Prostate gland (tissue), 2 donors: ENCODE measurements at regions not wholly inside any gene's neighbourhood (a gene's known extent, or its start where the extent isn't known, plus 50 kb on each side); places are given as distances from the start of the nearest gene placed in this dataset.

Source experiments
- DNase-seq: peaks from one replicate; pipeline ENCODE4 v3.0.0-alpha.2; 2019; ENCODE audit warnings: low spot score
- H3K27ac ChIP-seq, 2 donors: fragments of 200-600 bp; sonication (generic); 2 replicates each; pipeline ENCODE4 v1.5.1; 2017 to 2019
- H3K27me3 ChIP-seq: fragments of 200-600 bp; sonication (generic); replicated peaks from 2 replicates; pipeline ENCODE4 v1.5.1; 2019; ENCODE audit not compliant: insufficient read depth
- H3K36me3 ChIP-seq, 2 donors: fragments of 200-600 bp; sonication (generic); 1 replicate in 1 of 2; 2 replicates in 1 of 2; pipeline versions ENCODE4 v1.5.1 to v1.8.1; 2017 to 2019
- H3K4me1 ChIP-seq: fragments of 200-600 bp; sonication (generic); replicated peaks from 2 replicates; pipeline ENCODE4 v1.5.1; 2019
- H3K4me3 ChIP-seq, 2 donors: fragments of 200-600 bp; sonication (generic); 2 replicates each; pipeline ENCODE4 v1.5.1; 2017 to 2019
- H3K9me3 ChIP-seq: fragments of 200-600 bp; sonication (generic); 2 replicates; pipeline ENCODE4 v1.5.1; 2017
- POLR2A ChIP-seq: fragments of 450-650 bp; IDR thresholded peaks from one replicate; pipeline ENCODE4 v1.6.1; 2016; ENCODE audit warnings: antibody characterized with exemption, mild to moderate bottlenecking
- POLR2AphosphoS5 ChIP-seq: sonication (generic); formaldehyde crosslinking; IDR thresholded peaks from one replicate; pipeline ENCODE4 v1.6.1; 2017; ENCODE audit warnings: antibody characterized with exemption
- WGBS: methylation state at CpG from one replicate; pipeline ENCODE4 v1.1.5; 2018; 5-methylcytosine and 5-hydroxymethylcytosine counted together
- intact Hi-C: fragments of 100-400 bp; cut with DNase I; formaldehyde crosslinking; loops from one replicate; pipeline ENCODE4 v1.14.2; 2022
- TF ChIP-seq, protein P1 (sequence below), 4 experiments: fragments of 200-600 bp in 2 of 4; fragments of 450-650 bp in 2 of 4; sonication (generic) in 2 of 4; IDR thresholded peaks; 1 replicate in 3 of 4; 2 replicates in 1 of 4; pipeline ENCODE4 v1.5.1; 2016 to 2019; ENCODE audit warnings: antibody characterized with exemption in 4 of 4, mild to moderate bottlenecking in 2 of 4, moderate library complexity in 2 of 4

- H3K27me3 ChIP-seq: no peaks in the 10 kb centered on the region
- no peaks in the 10 kb centered on the region for H3K4me1 ChIP-seq
- no peak overlapping the region for H3K4me3 ChIP-seq
- TF ChIP-seq POLR2A: no peak
- TF ChIP-seq POLR2AphosphoS5: peak; percentile 38
- TF ChIP-seq, protein P1, sequence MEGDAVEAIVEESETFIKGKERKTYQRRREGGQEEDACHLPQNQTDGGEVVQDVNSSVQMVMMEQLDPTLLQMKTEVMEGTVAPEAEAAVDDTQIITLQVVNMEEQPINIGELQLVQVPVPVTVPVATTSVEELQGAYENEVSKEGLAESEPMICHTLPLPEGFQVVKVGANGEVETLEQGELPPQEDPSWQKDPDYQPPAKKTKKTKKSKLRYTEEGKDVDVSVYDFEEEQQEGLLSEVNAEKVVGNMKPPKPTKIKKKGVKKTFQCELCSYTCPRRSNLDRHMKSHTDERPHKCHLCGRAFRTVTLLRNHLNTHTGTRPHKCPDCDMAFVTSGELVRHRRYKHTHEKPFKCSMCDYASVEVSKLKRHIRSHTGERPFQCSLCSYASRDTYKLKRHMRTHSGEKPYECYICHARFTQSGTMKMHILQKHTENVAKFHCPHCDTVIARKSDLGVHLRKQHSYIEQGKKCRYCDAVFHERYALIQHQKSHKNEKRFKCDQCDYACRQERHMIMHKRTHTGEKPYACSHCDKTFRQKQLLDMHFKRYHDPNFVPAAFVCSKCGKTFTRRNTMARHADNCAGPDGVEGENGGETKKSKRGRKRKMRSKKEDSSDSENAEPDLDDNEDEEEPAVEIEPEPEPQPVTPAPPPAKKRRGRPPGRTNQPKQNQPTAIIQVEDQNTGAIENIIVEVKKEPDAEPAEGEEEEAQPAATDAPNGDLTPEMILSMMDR (IDR thresholded peaks at IDR 0.05): peak; percentile 67 to 93 (median 90)
- peak; percentile 81 for DNase-seq
- intact Hi-C loops: no loop called here
- peak overlapping the region; percentile 25 to 28 for H3K27ac ChIP-seq
- 4% methylated on average over 30 of the region's 30 CpGs for WGBS
- H3K36me3 ChIP-seq: no peaks in the 10 kb centered on the region
- no peaks in the 10 kb centered on the region for H3K9me3 ChIP-seq
These were observed 71.7 kb upstream of the ETS2 start for GRCh38 chr21:38733972-38734546.

GRCh38 chr21:38734646-38735365, 70.9 kb upstream of the ETS2 start:
- intact Hi-C loops: loop anchor here (5.0 kb wide), 1 partner anchor 72 kb away; the partner anchor contains the start of gene ETS2
- H3K9me3 ChIP-seq: no peaks in the 10 kb centered on the region
- no peaks in the 10 kb centered on the region for H3K27me3 ChIP-seq
- peak overlapping the region; percentile 25 to 28 for H3K27ac ChIP-seq
- WGBS: 66% methylated on average over 8 of the region's 8 CpGs
- H3K36me3 ChIP-seq: no peaks in the 10 kb centered on the region
- H3K4me3 ChIP-seq: no peak overlapping the region
- TF ChIP-seq POLR2A (no peak), POLR2AphosphoS5 (no peak)
- TF ChIP-seq, protein P1 (IDR thresholded peaks at IDR 0.05): no peak
- H3K4me1 ChIP-seq: no peaks in the 10 kb centered on the region
- DNase-seq: no peak

GRCh38 chr21:38735626-38736206, 70.0 kb upstream of the ETS2 start:
- Histone ChIP-seq H3K4me3 (no peak overlapping the region), H3K27me3 (no peaks in the 10 kb centered on the region), H3K36me3 (no peaks in the 10 kb centered on the region), H3K9me3 (no peaks in the 10 kb centered on the region), H3K27ac (no peak overlapping the region), H3K4me1 (no peaks in the 10 kb centered on the region)
- TF ChIP-seq, protein P1 (IDR thresholded peaks at IDR 0.05): no peak
- TF ChIP-seq POLR2A (no peak), POLR2AphosphoS5 (no peak)
- WGBS: 86% methylated on average over 3 of the region's 3 CpGs
- no peak for DNase-seq
- intact Hi-C loops: loop anchor here (5.0 kb wide), 1 partner anchor 72 kb away; the partner anchor contains the start of gene ETS2

GRCh38 chr21:38740090-38740489, 65.6 kb upstream of the ETS2 start:
- 51% methylated on average over 3 of the region's 3 CpGs for WGBS
- Histone ChIP-seq H3K36me3 (no peaks in the 10 kb centered on the region), H3K4me1 (no peaks in the 10 kb centered on the region), H3K4me3 (no peak overlapping the region), H3K27ac (no peak overlapping the region), H3K9me3 (no peaks in the 10 kb centered on the region), H3K27me3 (no peaks in the 10 kb centered on the region)
- intact Hi-C loops: no loop called here
- TF ChIP-seq POLR2AphosphoS5: no peak
- DNase-seq: no peak

GRCh38 chr21:38741092-38741949, 64.4 kb upstream of the ETS2 start:
- Histone ChIP-seq H3K36me3 (no peaks in the 10 kb centered on the region), H3K27me3 (no peaks in the 10 kb centered on the region), H3K27ac (no peak overlapping the region), H3K9me3 (no peaks in the 10 kb centered on the region), H3K4me1 (no peaks in the 10 kb centered on the region), H3K4me3 (no peak overlapping the region)
- DNase-seq: no peak
- intact Hi-C loops: no loop called here
- WGBS: 93% methylated on average over 5 of the region's 5 CpGs
- TF ChIP-seq, protein P1 (IDR thresholded peaks at IDR 0.05): no peak
- TF ChIP-seq POLR2AphosphoS5 (no peak), POLR2A (no peak)
